Subcutaneous abdominal adipose tissue (tissue), 5 donors: ENCODE measurements at regions not wholly inside any gene's neighbourhood (a gene's known extent, or its start where the extent isn't known, plus 50 kb on each side); places are given as distances from the start of the nearest gene placed in this dataset.
"Not testable (repeated sequence)": the region's sequence is repeated elsewhere in the genome, so short reads cannot be mapped to it uniquely, and the experiment has no call there.

Experiments used
- H3K27ac ChIP-seq: one replicate; pipeline ENCODE4 v1.7.0; 2013; ENCODE audit warnings: low read depth, mild to moderate bottlenecking, inconsistent platforms, low read length, moderate library complexity
- H3K27me3 ChIP-seq, 5 donors: one replicate each; pipeline ENCODE4 v1.7.0; 2013; ENCODE audit warnings: low read length in 5 of 5, inconsistent platforms in 1 of 5; ENCODE audit not compliant: control insufficient read depth in 5 of 5, insufficient read depth in 4 of 5
- H3K36me3 ChIP-seq, 5 donors: one replicate each; pipeline ENCODE4 v1.7.0; 2013; ENCODE audit warnings: low read length in 5 of 5; ENCODE audit not compliant: control insufficient read depth in 5 of 5, insufficient read depth in 5 of 5
- H3K4me1 ChIP-seq, 5 donors: one replicate each; pipeline ENCODE4 v1.7.0; 2013; ENCODE audit warnings: low read length in 5 of 5, mild to moderate bottlenecking in 3 of 5, moderate library complexity in 1 of 5; ENCODE audit not compliant: control insufficient read depth in 5 of 5, insufficient read depth in 5 of 5
- H3K4me3 ChIP-seq, 5 donors: one replicate each; pipeline ENCODE4 v1.7.0; 2013; ENCODE audit warnings: low read length in 5 of 5, low read depth in 1 of 5
- H3K9ac ChIP-seq, 5 donors: one replicate each; pipeline ENCODE4 v1.7.0; 2013; ENCODE audit warnings: low read length in 5 of 5, mild to moderate bottlenecking in 4 of 5, moderate library complexity in 3 of 5
- H3K9me3 ChIP-seq, 5 donors: one replicate each; pipeline ENCODE4 v1.7.0; 2013; ENCODE audit warnings: low read length in 5 of 5; ENCODE audit not compliant: control insufficient read depth in 5 of 5
- donor health status: healthy.
- donor health status: healthy.
- donor health status: healthy.
- donor health status: healthy.
- donor health status: healthy.

GRCh38 chrX:106220177-106220576 lies 52.1 kb downstream of the PWWP3B start:
- Histone ChIP-seq H3K27ac (no peak overlapping the region), H3K4me3 (no peak overlapping the region), H3K27me3 (no peaks in the 10 kb centered on the region), H3K36me3 (no peaks in the 10 kb centered on the region), H3K9ac (no peak overlapping the region), H3K9me3 (no peaks in the 10 kb centered on the region), H3K4me1 (no peaks in the 10 kb centered on the region)

GRCh38 chrX:106243376-106243775 lies 75.3 kb downstream of the PWWP3B start:
- H3K27ac ChIP-seq, result no peak overlapping the region
- H3K27me3 ChIP-seq, result peaks cover 0 to 5% (median 0%) of the 10 kb centered on the region in 5 donors
- no peaks in the 10 kb centered on the region for H3K36me3 ChIP-seq
- H3K4me1 ChIP-seq, result no peaks in the 10 kb centered on the region
- no peak overlapping the region for H3K9ac ChIP-seq
- no peak overlapping the region for H3K4me3 ChIP-seq
- H3K9me3 ChIP-seq, result no peaks in the 10 kb centered on the region

- Histone ChIP-seq H3K9me3 (no peaks in the 10 kb centered on the region), H3K27ac (no peak overlapping the region), H3K27me3 (peaks cover 0 to 4% (median 0%) of the 10 kb centered on the region in 5 donors), H3K36me3 (no peaks in the 10 kb centered on the region), H3K9ac (no peak overlapping the region), H3K4me1 (no peaks in the 10 kb centered on the region), H3K4me3 (no peak overlapping the region)
Measured at GRCh38 chrX:106246511-106246910, 78.4 kb downstream of the PWWP3B start.

- no peak overlapping the region for H3K9ac ChIP-seq
- H3K9me3 ChIP-seq, result no peaks in the 10 kb centered on the region
- H3K27ac ChIP-seq, result no peak overlapping the region
- no peak overlapping the region for H3K4me3 ChIP-seq
- peaks cover 0 to 4% (median 0%) of the 10 kb centered on the region in 5 donors for H3K27me3 ChIP-seq
- H3K36me3 ChIP-seq, result no peaks in the 10 kb centered on the region
- no peaks in the 10 kb centered on the region for H3K4me1 ChIP-seq
Measured at GRCh38 chrX:106247162-106247561, 79.1 kb downstream of the PWWP3B start.

GRCh38 chrX:106249706-106250379 lies 81.7 kb downstream of the PWWP3B start:
- no peaks in the 10 kb centered on the region for H3K36me3 ChIP-seq
- no peaks in the 10 kb centered on the region for H3K9me3 ChIP-seq
- no peaks in the 10 kb centered on the region for H3K4me1 ChIP-seq
- no peak overlapping the region for H3K27ac ChIP-seq
- peaks cover 0 to 4% (median 0%) of the 10 kb centered on the region in 5 donors for H3K27me3 ChIP-seq
- H3K4me3 ChIP-seq, result no peak overlapping the region
- H3K9ac ChIP-seq, result no peak overlapping the region

GRCh38 chrX:106263817-106264216 lies 95.7 kb downstream of the PWWP3B start:
- no peak overlapping the region for H3K4me3 ChIP-seq
- no peak overlapping the region for H3K27ac ChIP-seq
- no peaks in the 10 kb centered on the region for H3K9me3 ChIP-seq
- no peaks in the 10 kb centered on the region for H3K36me3 ChIP-seq
- no peak overlapping the region for H3K9ac ChIP-seq
- H3K4me1 ChIP-seq, result no peaks in the 10 kb centered on the region
- H3K27me3 ChIP-seq, result peaks cover 0 to 5% (median 4%) of the 10 kb centered on the region in 5 donors

GRCh38 chrX:106273947-106274587 lies 106.0 kb downstream of the PWWP3B start:
- H3K27ac ChIP-seq, H3K36me3 ChIP-seq, H3K27me3 ChIP-seq, H3K9me3 ChIP-seq, H3K9ac ChIP-seq, H3K4me1 ChIP-seq, H3K4me3 ChIP-seq: not testable (repeated sequence)

- not testable (repeated sequence) for H3K4me1 ChIP-seq, H3K27me3 ChIP-seq, H3K9ac ChIP-seq, H3K36me3 ChIP-seq, H3K9me3 ChIP-seq, H3K4me3 ChIP-seq, H3K27ac ChIP-seq
Measured at GRCh38 chrX:106275172-106275571, 107.1 kb downstream of the PWWP3B start.

GRCh38 chrX:106278951-106279350 lies 110.8 kb downstream of the PWWP3B start:
- Histone ChIP-seq H3K4me3 (no peak overlapping the region), H3K9ac (no peak overlapping the region), H3K27me3 (peaks cover 0 to 3% (median 0%) of the 10 kb centered on the region in 5 donors), H3K4me1 (no peaks in the 10 kb centered on the region), H3K9me3 (no peaks in the 10 kb centered on the region), H3K27ac (no peak overlapping the region), H3K36me3 (no peaks in the 10 kb centered on the region)

- no peaks in the 10 kb centered on the region for H3K4me1 ChIP-seq
- no peak overlapping the region for H3K9ac ChIP-seq
- no peak overlapping the region for H3K27ac ChIP-seq
- no peak overlapping the region for H3K4me3 ChIP-seq
- H3K36me3 ChIP-seq, result no peaks in the 10 kb centered on the region
- H3K27me3 ChIP-seq, result peaks cover 0 to 10% (median 7%) of the 10 kb centered on the region in 5 donors
- H3K9me3 ChIP-seq, result no peaks in the 10 kb centered on the region
Measured at GRCh38 chrX:106281383-106281782, 113.3 kb downstream of the PWWP3B start.
